NB4 (cell line): ENCODE measurements at regions not wholly inside any gene's neighbourhood (a gene's known extent, or its start where the extent isn't known, plus 50 kb on each side); places are given as distances from the start of the nearest gene placed in this dataset.

Experiments
- CTCF ChIP-seq: IDR thresholded peaks from one replicate; pipeline ENCODE4 v1.5.1; 2012; ENCODE audit warnings: low read depth, low read length
- MAX ChIP-seq: IDR thresholded peaks from 2 replicates; pipeline ENCODE4 v1.6.1; 2011; ENCODE audit warnings: low read depth, low read length
- MYC ChIP-seq: IDR thresholded peaks from 2 replicates; pipeline ENCODE4 v1.6.1; 2011; ENCODE audit warnings: low read depth, low read length
- POLR2A ChIP-seq: IDR thresholded peaks from 2 replicates; pipeline ENCODE4 v1.6.1; 2011; ENCODE audit warnings: mild to moderate bottlenecking; ENCODE audit not compliant: insufficient read length; ENCODE audit errors: extremely low read depth

- TF ChIP-seq CTCF: no peak
- no peak for TF ChIP-seq MAX
- no peak for TF ChIP-seq POLR2A
- TF ChIP-seq MYC: no peak
These were observed 455.1 kb upstream of the HS6ST1 start for GRCh38 chr2:128773641-128774319.
